ENCODE measurements at regions not wholly inside any gene's neighbourhood (a gene's known extent, or its start where the extent isn't known, plus 50 kb on each side); places are given as distances from the start of the nearest gene placed in this dataset.

DNA sequence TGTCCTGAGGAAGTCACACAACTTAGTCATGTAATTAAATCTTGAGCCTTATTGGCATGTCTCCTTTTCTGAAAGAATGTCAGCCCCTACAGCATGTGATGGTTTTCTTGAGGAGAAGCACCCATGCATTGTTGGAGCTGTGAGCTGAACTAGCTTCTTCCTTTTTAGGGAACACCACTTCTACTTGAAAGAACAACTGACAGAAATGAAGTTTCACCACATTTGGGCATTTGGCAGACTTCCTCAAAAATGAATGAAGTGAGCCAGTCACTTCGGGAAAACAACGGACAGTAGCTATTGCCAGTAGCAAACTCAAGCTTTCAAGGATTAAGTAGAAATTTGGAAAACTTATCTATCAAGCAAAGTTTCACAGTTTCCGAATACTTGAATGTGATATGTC is 1351.3 kb downstream of the EFNB2 start:
- TF ChIP-seq, protein P1, sequence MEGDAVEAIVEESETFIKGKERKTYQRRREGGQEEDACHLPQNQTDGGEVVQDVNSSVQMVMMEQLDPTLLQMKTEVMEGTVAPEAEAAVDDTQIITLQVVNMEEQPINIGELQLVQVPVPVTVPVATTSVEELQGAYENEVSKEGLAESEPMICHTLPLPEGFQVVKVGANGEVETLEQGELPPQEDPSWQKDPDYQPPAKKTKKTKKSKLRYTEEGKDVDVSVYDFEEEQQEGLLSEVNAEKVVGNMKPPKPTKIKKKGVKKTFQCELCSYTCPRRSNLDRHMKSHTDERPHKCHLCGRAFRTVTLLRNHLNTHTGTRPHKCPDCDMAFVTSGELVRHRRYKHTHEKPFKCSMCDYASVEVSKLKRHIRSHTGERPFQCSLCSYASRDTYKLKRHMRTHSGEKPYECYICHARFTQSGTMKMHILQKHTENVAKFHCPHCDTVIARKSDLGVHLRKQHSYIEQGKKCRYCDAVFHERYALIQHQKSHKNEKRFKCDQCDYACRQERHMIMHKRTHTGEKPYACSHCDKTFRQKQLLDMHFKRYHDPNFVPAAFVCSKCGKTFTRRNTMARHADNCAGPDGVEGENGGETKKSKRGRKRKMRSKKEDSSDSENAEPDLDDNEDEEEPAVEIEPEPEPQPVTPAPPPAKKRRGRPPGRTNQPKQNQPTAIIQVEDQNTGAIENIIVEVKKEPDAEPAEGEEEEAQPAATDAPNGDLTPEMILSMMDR (conservative IDR thresholded peaks at IDR 0.05; ENCODE audit: low read length): no peak
- no peak for TF ChIP-seq EZH2phosphoT487 (IDR thresholded peaks at IDR 0.05; ENCODE audit: borderline replicate concordance, low read depth, low read length)

Data from OCI-LY7 (cell line).